ENCODE measurements at regions not wholly inside any gene's neighbourhood (a gene's known extent, or its start where the extent isn't known, plus 50 kb on each side); places are given as distances from the start of the nearest gene placed in this dataset.

- ATAC-seq (ENCODE audit: low read depth) = no peak
- POLR2A ChIA-PET (ENCODE audit: unreplicated experiment) = no interaction called here
- no peak overlapping the region for H2AFZ ChIP-seq (replicated peaks; ENCODE audit: low read length, poor library complexity)
- no peaks in the 10 kb centered on the region for H3K79me1 ChIP-seq (ENCODE audit: low read depth in 1 of 2, low read length in 2 of 2)
- TF ChIP-seq MAZ (IDR thresholded peaks at IDR 0.05; ENCODE audit: borderline replicate concordance, low read depth, low read length) = no peak
- TF ChIP-seq CEBPB (IDR thresholded peaks at IDR 0.05; ENCODE audit: low read depth, low read length) = no peak
- TF ChIP-seq POLR2A (IDR thresholded peaks at IDR 0.05; ENCODE audit: low read depth, low read length) = no peak
- H3K56ac ChIP-seq (ENCODE audit: extremely low read depth, insufficient read depth, low read length) = no peak overlapping the region
- no peak overlapping the region for H3K4ac ChIP-seq (ENCODE audit: low read depth, low read length)
- H3K14ac ChIP-seq (replicated peaks; ENCODE audit: low read depth, low read length) = no peak overlapping the region
- no TSS peak for BruUV-seq (replicated peaks)
- no peak overlapping the region for H3K18ac ChIP-seq (ENCODE audit: low read depth, low read length)
- H4K8ac ChIP-seq (ENCODE audit: low read depth in 2 of 2, low read length in 2 of 2) = no peak overlapping the region
- H3K4me2 ChIP-seq (ENCODE audit: low read depth, low read length) = no peak overlapping the region
- intact Hi-C loops (cut with micrococcal nuclease) (no loop called here), dilution Hi-C loops (cut with HindIII; ENCODE audit: low sequenced_read_pairs, unreplicated experiment) (no loop called here), in situ Hi-C loops (cut with MboI; ENCODE audit: low sequenced_read_pairs) (no loop called here)
- no peaks in the 10 kb centered on the region for H4K20me1 ChIP-seq (ENCODE audit: insufficient read depth, low read length)
- H3K23ac ChIP-seq (ENCODE audit: low read depth, low read length) = no peak overlapping the region
- DNase-seq = no peak
- H2AK5ac ChIP-seq (ENCODE audit: low read depth, low read length) = no peak overlapping the region
- H3K9me1 ChIP-seq (ENCODE audit: insufficient read depth, low read length) = no peaks in the 10 kb centered on the region
- H3K27ac ChIP-seq (ENCODE audit: insufficient read depth, low read length) = no peak overlapping the region
- H3K4me1 ChIP-seq (ENCODE audit: control insufficient read depth, insufficient read depth, low read length) = peaks cover 2% of the 10 kb centered on the region; the same call in 1 of the 2 replicates
- no peak overlapping the region for H2BK5ac ChIP-seq (ENCODE audit: low read depth, low read length, poor library complexity, severe bottlenecking)
- H3K36me3 ChIP-seq (ENCODE audit: control insufficient read depth, insufficient read depth, low read length) = no peaks in the 10 kb centered on the region
- H2BK15ac ChIP-seq (ENCODE audit: low read depth, low read length) = no peak overlapping the region
- no peak overlapping the region for H3K4me3 ChIP-seq (ENCODE audit: insufficient read depth, low read depth, low read length)
- 100% methylated on average over 1 of the region's 5 CpGs; no CpG with 5 or more reads in 1 of the 2 experiments for WGBS, 2 experiments (ENCODE audit: extremely low coverage in 2 of 2, insufficient read length in 1 of 2)
- peaks cover 28% of the 10 kb centered on the region for H3K27me3 ChIP-seq (ENCODE audit: control insufficient read depth, insufficient read depth, low read length)
- H2BK120ac ChIP-seq (ENCODE audit: low read depth, low read length) = no peak overlapping the region
- H4K91ac ChIP-seq (ENCODE audit: insufficient read depth, low read depth, low read length) = no peak overlapping the region
- no peak overlapping the region for H4K5ac ChIP-seq (ENCODE audit: low read depth, low read length)
- CTCF ChIA-PET = interaction anchor here (0.6 kb wide), 1 partner anchor 21 kb away, joined by 4 read pairs; no protein-coding TSS in a partner anchor
- H2AK9ac ChIP-seq (replicated peaks; ENCODE audit: low read depth, low read length, poor library complexity) = no peak overlapping the region
- no peak overlapping the region for H3K9ac ChIP-seq (ENCODE audit: low read depth, low read length)
- H2BK20ac ChIP-seq (ENCODE audit: low read depth, low read length) = no peak overlapping the region
- peaks cover 2% of the 10 kb centered on the region; the same call in 1 of the 2 replicates for H3K9me3 ChIP-seq (ENCODE audit: control insufficient read depth, insufficient read depth, low read length)
Observed at GRCh38 chr3:194908496-194908895, 222.8 kb downstream of the FAM43A start.

All from IMR-90 (cell line).